Activated T-cell treated with anti-CD3 and anti-CD28 coated beads for 1 hour (primary cell): ENCODE measurements at regions not wholly inside any gene's neighbourhood (a gene's known extent, or its start where the extent isn't known, plus 50 kb on each side); places are given as distances from the start of the nearest gene placed in this dataset.
A peak's percentile ranks its signal among the peaks of the same experiment; 100 is the strongest.

ENCODE experiments used
- DNase-seq: peaks from one replicate; pipeline ENCODE4 v3.0.0-alpha.2; 2020; ENCODE audit warnings: low read depth

DNA sequence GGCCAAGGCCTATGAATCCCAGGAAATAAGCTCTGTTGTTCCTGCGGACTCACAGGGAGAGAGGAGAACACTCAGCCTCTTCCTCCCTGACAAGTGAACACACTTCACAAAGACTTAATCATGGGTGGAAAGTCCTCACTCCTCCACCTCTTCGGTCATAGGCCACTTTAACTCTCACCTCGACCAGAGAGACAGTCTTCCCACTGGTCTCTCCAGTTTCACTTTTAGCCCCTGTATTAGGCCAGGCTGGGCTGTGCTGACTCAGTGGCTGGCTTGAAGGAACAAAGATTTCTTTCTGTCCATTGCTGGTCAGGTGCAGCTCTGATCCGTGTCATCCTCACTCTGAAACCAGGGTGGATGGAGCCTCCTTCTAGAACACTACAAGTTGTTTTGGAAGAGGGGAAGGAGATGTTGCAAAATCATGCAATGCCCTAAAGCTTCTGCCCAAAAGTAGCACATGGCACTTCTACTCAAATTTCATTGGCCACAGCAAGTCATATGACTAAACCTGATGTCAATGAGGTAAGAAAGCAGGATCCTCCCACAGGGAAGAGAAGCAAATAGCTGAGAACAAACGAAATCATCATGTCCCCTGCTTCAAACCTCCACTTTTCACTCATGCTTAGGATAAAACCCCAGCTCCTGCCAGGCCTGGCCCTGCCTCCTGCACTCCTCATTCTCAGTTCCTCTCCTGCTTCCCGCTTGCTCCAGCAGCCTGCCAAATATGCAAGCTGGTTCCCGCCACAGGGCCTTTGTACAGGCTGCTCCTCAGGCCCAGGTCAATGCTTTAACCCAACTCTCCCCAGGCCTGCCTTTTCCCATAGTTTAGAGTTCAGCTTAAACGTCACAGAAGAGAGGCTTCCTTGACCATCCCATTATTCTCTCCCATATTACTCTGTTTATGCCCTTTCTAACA lies 150.5 kb upstream of the RUNX3 start:
- no peak for DNase-seq

DNA sequence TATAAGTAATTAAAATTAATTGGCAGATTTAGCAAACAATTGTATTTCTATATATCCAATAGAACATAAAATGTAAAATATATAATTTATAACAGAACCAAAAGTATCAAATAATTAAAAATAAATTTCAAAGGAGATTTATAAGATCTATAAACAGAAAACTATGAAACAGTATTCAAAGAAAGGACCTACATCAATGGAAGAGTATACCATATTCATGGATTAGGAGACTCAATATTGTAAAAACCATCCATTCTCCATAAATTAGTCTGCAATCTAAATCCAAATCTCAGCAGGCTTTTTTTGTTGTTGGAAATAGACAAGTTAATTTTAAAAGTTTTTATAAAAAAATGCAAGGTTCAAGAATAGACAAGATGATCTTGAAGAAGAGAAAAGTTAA lies 149.0 kb upstream of the RUNX3 start:
- no peak for DNase-seq

DNA sequence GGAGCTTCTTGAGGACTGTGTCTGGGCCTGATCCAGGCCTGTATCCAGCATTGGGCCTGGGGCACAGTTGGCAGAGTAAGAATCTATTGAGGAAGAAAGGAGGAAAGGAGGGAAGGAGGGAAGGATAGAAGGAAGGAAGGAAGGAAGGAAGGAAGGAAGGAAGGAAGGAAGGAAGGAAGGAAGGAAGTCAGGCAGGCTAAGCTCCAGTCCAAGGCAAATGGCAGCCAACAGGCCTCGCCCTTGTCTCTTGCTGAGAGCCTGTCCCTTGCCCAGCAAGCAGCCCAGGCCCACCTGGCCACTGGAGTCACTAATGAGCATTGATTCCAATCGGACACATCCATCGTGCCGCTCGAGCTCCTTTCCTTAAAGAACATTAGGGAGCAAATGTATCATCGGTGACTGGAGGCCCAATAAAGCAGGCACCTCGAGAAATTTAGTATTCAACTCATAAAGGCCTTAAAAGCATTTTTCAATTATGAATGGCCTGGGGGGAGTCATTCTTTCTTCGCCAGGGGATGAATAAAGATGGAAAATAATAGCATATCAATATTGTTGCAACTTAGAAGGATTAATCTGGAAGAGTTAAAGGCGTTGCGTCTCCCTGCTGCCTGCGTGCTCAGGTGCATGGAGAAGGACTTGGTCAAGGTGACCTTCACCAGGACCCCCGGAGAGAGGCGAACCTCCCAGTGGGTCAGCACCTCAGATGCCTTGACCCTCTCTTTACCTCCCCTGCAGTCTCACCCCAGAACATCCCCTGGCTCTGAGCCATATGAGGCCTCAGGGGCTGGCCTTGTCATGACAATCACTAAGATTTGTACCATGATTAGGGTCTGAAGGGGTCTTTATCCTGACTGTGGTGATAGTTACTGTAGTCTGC lies 144.5 kb upstream of the RUNX3 start:
- DNase-seq, result no peak

DNA sequence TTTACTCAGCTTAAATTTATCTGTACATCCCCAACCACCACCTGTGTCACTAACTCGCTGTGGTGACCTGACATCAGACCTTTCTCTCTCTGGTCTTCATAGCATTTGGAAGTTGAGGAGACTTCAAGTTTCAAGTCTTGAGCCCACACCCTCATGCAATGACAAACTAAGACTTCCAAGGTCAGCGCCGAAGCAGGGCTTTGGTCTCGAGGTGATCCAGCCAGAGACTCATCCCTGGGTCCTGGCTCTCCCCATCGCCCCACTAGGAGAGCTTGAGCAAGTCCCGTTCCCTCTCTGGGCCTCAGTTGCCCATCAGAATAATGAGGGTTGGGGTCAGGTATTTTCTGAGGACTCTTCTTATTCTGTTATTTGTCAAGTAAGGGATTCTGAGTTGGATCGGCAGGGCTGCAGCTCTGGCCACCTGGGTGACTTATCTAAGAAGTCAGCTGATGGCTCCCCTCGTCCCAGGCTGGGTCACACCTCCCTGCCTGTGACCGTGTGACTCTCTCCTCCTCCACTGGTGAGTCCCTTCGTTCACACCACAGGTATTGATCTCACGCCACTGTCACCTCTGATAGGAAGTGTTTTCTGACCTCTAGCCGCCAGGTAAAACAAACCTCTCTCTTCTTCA lies 143.7 kb upstream of the RUNX3 start:
- no peak for DNase-seq

DNA sequence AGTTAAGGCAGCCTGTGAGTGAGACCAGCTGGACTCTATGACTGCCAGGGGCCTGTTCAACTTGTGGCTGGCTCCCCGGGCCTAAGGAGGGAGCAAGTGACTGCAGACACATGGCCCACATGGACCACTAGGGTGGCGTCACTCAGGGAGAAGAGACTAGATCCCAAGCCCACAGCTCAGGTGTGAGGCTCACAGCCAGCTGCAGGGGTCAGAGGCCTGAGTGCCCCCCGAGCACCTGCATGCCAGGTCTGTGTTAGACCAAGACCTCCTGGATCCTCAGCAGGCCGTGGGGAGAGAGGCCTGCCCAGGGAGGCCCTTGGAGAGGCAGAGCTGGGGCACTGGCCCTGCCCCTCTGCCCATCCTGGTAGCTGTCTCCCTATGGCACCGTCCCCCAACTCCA lies 142.4 kb upstream of the RUNX3 start:
- DNase-seq, result no peak

DNA sequence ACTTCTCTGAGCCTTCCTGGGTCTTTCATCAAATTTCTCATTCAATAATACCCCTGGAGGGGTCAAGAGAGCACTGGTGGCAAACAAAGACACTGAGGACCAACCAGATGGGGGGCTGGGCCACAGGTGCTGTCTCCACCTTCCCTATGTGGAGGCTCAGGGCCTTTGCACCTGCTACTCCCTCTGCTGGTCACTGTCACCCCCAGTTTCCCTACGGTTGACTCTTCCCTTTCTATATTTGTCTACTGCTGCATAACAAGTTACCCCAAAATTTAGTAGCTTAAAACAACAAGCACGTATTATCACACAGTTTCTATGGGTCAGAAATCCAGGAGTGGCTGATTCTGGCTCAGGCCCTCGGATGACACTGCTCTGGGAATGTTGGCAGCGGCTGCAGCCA lies 138.8 kb upstream of the RUNX3 start:
- DNase-seq, result no peak

DNA sequence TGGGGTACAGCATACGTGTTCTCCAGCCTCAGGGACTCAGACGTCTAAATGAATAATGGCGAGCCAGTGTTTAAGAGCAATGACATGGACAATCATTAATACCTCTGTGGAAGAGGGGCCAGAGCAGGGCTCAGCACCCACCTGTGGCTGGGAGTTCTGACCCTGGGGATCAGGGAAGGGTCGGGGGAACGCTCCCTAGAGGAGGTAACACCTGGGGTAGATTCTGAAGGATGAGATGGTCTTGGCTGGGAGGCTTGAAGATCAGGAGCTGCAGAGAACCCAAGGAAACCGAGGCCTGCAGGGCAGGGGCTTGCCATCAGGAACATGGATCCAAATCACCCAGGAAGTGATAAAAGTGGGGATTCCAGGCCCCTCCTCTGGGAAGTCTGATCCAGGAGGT lies 138.2 kb upstream of the RUNX3 start:
- DNase-seq, result no peak

DNA sequence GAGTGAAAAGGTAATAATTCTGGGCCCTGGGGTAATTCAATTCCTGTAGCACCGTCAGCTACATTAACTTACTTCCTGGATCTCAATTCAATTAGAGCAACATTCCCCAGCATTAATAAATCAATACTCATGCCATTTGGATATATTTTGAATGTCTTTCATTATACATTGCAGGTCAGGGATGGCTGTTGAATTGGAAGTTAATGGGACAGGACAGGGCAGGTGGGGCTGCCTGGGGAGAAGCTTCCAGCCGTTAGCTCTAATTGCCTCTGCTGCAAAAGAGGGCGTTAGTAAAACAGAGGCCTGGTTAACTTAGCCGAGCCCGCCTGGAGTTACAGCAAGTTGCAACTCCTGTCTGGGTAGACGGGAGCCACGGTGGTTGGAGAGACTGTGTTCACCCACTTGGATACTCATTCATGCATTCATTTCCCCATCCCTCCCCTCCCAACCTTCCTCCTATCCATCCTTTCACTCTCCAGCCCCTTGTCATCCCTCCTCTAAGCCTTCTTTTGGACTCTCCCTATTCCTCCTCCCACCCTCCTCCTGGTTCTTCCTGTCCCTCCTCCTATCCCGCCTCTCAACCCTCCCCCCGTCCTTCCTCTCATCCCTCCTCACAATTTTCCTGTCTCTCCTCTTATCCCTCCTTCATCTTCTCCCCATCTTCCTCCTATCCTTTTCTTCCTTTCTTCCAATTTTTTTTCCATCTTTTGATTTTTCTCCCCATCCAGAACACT lies 137.6 kb upstream of the RUNX3 start:
- DNase-seq, result no peak

DNA sequence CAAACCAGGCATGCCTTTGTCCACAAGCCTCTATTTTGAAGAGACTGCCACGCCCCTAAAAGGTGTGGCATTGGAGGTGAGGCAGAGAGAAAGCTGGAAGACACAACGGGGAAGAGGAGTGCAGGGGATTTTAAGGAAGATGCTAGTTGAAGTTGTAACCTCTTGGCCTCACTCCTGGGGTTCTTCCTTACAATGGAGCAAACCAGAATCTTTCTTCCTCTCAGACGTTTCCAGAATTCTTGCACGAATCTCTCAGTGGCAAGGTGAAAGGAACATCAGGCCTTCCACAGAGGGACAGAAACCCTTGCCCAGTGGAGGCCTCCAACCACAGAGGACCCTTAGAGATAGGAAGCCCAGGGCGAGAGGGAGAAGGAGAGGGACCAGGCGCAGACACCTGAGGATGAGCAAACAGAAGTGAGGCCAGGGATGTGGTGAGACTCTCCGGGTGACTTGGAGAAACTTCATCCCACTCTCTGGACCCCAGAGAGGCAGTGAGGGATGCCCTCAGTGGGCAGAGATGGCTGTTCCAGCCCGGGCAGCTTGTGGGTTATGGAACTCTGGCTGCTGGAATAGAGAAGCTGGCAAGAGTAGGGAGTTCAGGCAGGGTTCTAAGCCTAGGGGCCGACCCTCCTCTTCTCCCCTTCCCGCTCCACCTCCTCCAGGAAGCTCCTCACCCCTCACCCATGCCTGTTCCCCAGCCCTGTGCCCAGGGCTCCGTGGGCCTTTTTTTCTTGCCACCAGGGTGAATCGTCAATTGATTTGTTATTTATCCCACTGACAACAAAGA lies 136.8 kb upstream of the RUNX3 start:
- no peak for DNase-seq

DNA sequence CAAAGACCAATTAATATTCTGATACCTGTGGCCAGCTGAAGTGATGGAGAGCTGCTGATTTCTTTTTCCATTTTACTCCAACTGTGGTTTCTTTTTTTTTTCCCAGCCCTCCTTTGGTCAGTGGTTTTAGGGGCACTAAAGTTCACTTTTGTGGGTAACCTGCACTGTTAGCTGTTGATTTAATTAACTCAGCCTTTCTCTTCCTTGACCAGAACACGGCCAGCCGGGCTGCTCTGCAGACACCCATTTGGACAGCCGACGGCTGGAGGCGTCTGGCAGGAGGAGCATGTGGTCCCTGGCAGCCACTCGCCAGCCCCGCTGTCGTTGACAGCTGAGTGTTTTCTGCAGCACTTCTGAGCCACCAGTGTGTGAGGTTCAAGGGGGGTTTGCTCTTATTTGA lies 136.2 kb upstream of the RUNX3 start:
- DNase-seq, result no peak

DNA sequence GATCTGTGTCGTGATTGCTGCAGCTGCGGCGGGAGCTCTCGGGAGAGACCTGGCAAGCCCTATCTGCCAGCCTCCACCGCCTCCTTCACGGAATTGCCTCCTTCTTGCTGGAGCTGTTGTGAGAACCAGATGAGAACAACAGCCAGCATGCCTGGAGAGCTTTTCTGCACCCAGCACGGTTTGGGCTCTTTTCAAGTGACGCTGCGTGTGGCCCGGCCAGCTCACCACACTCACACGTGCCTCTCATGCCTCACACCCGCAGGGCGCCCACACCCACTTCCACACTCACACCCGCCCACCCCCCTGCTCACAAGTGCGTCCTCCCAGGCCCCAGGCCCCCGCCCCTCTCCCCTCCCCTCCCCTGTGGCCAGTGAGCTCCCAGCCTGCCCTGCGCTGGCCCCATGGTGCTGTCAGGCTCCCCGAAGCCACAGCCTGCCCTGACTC lies 135.7 kb upstream of the RUNX3 start:
- DNase-seq, result peak; percentile 19

DNA sequence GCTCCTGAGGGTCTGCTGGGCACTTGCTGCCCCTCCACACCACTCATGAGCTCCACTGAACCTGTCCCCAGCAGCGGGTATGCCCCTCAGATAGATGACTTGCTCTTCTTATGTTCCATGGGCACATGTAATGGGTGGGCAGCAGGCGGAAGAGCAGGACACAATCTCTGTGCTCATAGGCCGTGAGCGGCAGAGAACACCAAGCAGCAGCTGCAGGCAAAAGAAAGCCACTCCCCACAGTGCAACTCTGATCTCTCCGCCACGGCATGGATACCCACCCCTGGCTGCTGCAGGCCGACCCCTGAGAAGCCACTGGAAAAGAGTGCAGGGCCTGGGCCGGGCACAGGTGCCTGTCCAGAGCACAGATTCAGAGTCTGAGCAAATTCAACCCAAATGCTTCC lies 135.2 kb upstream of the RUNX3 start:
- DNase-seq, result no peak

DNA sequence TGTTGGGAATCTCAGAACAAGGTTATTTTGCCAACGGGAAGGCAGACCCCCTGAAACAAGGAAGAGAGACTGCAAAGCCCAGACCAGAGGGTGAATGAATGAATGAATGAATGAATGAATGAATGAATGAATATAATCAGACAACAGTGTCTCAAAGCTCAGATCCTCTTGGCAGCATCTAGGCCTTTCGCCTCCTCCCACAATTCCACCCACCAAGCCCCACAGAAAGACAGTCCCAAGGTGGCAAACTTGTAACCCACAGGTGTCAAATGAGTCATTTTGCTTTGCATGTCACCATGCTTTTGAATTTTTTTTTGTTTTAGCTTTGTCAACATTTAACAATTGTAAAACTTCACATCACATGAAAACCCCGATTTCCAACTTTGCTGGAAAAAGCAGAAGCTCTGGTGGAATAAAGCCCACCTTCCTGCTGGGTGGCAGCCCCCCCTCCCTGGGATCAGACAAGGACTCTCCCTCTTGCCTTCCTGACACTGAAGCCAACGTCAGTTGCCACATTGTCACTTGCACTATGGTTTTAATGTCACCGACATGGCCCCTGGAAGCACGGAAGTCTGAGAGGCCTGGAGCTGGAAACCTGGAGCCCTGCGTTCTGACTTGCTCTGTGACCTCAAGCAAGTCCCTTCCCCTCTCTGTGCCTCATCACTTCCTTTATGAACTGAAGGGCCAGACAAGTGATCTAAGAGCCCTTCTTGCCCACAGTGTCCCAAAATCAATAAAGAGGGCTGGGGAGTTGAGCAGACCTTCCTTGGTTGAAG lies 134.6 kb upstream of the RUNX3 start:
- DNase-seq, result no peak

DNA sequence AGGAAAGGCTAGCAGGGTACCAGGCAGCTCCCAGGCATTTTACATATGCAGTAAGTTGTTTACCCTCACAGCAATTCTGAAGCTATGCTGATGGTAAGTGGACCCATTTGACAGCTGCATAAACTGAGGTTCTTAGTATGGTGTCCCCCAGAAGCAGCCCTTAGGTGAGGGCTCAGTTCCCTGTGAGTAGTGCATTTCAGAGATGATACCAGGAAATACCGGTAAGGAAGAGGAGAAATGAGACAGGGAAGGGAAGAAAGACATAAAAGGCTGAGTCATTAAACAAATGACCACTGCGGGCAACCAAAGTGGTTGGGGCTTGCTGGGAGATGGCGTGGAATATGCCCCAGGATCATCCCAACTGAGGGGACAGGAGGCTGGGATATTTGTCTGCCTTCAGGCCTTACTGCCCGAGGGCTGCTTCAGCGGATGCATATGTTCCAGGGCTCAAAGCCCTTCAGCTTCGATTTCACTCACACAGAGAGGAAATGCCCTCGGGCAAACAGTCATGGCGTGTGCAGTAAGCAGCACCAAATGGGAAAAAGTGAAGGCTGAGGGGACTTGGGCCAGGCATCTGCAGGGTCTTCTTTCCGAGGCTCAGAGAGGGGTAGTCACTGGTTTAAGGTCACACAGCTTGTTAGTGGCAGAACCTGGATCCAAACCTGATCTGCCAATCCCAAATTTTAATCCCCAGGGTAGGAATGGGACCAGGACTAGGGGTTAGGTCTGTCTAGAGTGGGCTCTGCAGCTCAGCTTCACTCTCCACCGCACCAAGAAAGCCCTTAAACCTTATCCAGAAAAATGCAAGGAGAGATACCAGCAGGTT lies 133.7 kb upstream of the RUNX3 start:
- DNase-seq, result no peak

DNA sequence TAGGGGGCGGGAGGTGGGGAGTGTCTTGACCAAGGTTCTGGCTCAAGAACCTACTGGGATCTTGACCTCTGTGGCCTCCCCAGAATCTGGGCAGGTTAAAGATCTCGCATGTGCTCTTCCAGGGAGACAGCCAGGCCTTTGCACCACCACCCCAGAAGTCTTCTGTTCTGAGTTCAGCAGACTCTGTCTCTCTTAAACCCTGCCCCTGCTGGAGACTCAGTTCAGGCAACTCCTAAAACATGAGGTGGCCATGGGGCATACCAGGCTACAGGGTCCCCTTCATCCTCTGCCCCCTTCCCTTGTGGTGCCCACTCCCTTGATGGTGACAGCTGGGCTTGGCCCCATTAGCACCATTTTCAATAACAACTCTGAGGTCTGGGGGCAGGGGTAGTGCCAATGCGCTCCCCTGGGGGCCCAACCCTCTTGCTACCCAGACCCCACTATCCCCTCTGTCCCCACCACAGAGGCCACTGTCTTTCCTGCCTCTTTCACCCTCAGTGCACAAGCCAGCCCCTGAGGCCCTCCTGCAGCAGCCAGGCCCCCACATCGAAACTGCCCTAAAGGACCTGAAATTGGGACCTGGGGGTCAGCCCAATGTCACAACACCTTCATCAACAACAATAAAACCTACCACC lies 132.7 kb upstream of the RUNX3 start:
- DNase-seq, result no peak

DNA sequence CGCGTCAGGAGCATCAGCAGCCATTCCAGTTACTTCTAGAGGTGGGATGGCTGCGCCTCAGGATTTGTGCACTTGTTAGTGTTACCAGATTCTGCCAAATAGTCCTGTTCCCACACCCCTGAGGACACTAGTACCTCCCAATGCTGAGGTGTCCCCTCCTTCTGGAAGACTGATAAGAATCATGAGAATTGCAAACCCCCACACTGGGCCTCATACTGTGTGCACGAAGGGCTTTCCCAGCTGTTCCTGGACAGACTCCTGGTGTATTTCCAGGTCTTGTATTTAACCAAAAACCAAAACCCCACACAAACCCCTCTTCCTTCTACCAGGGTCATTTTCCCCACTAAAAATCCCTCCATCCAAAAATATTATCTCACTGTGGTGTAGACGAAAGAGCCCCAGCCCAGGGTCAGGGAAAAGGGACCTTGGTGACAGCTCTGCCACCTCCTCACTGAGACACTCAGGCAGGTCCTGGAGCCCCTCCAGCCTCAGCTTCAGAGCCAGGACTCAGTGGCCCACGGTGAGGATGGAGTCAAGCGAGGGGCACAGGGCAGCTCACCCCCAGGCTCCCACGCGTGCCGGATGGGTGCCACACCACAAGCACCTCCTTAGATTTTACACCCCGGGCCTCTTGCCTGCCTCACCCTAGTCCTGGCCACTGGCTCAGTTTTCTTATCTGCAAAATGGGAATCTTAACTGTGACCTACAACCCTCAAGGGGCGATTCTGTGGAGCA lies 131.4 kb upstream of the RUNX3 start:
- no peak for DNase-seq

DNA sequence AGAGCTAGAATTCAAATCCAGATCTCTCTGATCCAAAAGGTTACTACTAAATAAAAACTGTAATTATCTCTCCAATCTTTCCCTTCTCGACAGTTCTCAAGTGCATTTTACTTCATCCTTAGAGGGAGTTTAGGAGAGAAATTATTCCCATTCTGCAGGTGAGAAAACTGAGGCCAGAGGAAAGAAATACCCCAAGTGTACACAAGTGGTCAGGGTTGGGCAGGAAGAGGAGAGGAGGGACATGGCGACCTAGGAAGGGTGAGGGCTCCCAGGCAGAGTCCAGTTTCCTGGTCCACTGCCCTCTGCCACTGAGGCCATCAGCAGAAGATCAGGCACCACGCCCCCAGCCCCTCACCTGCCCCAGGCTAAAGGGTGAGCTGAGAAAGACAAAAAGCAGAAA lies 127.1 kb upstream of the RUNX3 start:
- no peak for DNase-seq

DNA sequence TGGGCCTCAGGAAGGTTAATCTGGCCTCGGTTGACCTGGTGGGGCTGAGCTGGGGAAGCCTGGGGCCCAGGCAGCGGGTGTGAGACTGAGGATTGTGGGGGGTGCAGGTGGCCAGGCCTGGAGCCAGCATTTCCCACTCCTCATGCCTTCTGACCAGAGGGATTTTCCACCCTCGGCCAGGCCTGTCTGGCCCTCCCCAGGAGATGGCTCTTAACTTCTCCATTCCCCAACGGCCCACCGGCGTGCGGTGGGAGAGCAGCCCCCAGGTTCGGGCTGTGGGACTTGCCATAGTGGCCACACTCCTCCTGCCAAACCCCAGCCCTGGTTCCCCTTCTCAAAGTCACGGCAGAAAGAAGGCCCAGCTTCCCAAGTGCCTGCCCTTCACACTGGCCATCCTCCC lies 126.5 kb upstream of the RUNX3 start:
- DNase-seq, result no peak
